ENCODE measurements at regions not wholly inside any gene's neighbourhood (a gene's known extent, or its start where the extent isn't known, plus 50 kb on each side); places are given as distances from the start of the nearest gene placed in this dataset.

DNA sequence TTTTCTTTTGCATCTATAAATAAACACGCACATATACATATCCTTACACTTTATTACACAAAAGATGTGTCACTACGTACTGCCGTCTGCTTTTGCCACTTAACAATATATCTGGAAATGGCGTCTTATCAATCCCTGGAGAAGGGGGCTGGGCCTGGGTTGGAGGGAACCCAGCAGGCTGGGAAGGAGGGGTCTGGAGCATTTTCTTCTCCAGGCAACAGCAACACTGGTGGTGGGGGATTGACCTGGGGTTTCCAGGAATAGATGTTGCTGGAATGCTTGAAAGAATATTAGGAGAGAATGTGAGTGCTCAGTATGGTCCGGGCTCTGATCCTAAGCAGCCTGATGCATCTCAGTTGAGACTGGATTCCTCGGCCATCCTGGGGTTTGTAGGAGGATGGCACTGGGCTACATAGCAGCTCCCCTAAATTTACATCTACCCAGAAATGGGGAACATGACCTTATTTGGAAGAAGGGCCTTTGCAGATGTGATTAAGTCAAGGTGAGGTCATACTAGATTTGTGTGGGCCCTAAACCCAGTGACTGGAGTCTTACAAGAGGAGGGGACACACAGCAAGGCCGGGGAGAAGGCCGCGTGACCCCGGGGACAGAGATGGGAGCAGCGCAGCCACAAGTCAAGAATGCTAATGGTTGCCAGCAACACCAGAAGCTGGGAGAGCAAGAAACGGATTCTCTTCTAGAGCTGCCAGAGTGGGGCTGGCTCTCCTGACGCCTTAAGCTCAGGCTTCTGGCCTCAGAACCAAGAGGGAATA is 98.6 kb downstream of the SIK1 start:
- DNase-seq (peak in 2 of 4 donors; percentile 28 to 62), ATAC-seq (no peak)
- Histone ChIP-seq H3K4me1 (peaks cover 5 to 16% of the 10 kb centered on the region in 2 donors), H3K4me3 (no peak overlapping the region), H3K9me3 (no peaks in the 10 kb centered on the region), H3K27me3 (no peaks in the 10 kb centered on the region), H3K36me3 (no peaks in the 10 kb centered on the region), H3K27ac (no peak overlapping the region)
- intact Hi-C loops (cut with DNase I) = no loop called here
- TF ChIP-seq, protein P1, sequence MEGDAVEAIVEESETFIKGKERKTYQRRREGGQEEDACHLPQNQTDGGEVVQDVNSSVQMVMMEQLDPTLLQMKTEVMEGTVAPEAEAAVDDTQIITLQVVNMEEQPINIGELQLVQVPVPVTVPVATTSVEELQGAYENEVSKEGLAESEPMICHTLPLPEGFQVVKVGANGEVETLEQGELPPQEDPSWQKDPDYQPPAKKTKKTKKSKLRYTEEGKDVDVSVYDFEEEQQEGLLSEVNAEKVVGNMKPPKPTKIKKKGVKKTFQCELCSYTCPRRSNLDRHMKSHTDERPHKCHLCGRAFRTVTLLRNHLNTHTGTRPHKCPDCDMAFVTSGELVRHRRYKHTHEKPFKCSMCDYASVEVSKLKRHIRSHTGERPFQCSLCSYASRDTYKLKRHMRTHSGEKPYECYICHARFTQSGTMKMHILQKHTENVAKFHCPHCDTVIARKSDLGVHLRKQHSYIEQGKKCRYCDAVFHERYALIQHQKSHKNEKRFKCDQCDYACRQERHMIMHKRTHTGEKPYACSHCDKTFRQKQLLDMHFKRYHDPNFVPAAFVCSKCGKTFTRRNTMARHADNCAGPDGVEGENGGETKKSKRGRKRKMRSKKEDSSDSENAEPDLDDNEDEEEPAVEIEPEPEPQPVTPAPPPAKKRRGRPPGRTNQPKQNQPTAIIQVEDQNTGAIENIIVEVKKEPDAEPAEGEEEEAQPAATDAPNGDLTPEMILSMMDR (IDR thresholded peaks at IDR 0.05) = no peak

DNA sequence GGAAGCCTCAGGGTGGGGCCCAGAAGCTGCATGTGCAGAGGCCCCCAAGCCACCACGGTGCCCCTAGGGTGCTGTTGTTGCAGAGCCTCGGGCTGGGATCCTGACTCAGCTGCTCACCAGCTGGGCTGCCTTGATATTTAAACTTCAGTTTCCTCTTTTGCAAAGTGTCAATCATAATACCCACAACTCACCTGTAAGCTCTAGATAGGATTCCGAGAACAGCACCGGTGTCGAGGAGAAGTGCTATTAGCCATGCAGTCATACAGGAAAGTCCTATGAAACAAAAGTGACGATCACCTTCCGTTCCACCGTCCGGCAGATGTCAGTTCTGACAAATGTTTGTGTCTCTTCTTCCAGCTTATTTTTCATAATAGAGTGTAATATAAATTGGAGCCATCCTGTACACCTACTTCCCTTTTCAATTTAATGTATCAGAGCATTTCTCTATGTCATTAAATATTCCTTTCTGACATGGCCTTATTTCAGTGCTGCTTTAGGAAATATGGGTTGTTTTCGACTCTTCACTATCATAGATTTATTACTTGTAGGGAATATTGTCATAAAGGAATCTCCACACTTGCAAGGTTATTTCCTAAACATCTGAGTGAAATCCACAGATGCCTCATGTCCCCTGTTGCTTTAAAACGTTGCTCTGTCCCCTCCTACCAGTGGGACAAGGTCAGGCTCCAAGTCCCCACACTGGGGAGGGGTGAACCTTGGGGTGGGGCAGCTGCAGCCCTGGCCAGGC is 100.8 kb downstream of the SIK1 start:
- ATAC-seq = no peak
- H3K4me1 ChIP-seq = peaks cover 0 to 9% of the 10 kb centered on the region in 2 donors

DNA sequence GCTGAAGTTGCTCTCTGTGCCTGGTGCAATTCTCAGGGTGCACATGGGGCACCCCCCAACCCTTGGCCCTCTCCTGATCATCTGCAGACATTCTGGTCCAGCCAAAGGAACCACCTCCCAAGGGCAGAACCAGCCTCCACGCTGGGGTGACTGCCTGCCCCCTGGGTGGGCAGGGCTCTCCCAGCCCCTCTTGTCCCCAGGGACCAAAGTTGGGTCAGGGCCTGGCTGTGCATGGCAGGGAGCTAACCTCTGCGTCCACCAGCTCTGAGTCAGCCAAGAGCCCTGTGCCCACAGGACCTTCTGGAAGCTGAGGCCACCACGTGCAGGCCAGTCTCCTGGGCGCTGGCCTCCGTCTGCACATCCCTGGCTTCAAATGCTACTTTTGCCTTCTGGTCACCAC is 101.9 kb downstream of the SIK1 start:
- TF ChIP-seq, protein P1 (IDR thresholded peaks at IDR 0.05) = no peak

More for the DNA sequence above, 100.8 kb downstream of the SIK1 start:
- no peaks in the 10 kb centered on the region for H3K27me3 ChIP-seq
- H3K36me3 ChIP-seq = no peaks in the 10 kb centered on the region
- TF ChIP-seq, protein P1 (IDR thresholded peaks at IDR 0.05) = no peak
- DNase-seq = no peak
- H3K27ac ChIP-seq = no peak overlapping the region
- no peaks in the 10 kb centered on the region for H3K9me3 ChIP-seq
- H3K4me3 ChIP-seq = no peak overlapping the region
- intact Hi-C loops (cut with DNase I) = no loop called here

DNA sequence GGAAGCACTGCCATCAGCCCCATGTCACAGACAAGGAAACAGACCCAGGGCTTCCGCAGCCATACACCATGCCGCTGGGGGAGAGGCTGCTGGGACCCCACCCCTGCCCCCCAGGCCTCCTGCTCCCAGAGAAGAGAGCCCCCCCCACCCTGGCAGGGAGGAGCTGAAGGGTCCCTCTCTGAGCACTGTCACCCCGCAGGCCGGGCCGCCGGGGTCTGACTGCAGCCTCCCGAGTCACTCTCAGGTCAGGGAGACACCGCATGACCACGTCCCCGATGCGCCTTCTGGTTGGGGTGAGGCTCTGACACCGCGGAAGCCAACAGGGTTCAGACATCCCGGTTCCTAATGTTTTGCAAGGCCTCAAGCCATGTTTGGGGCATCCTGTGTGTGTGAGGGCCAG is 102.3 kb downstream of the SIK1 start:
- H3K4me1 ChIP-seq = peaks cover 0 to 9% of the 10 kb centered on the region in 2 donors
- TF ChIP-seq, protein P1 (IDR thresholded peaks at IDR 0.05) = no peak
- no peaks in the 10 kb centered on the region for H3K27me3 ChIP-seq
- no peaks in the 10 kb centered on the region for H3K9me3 ChIP-seq
- no peak overlapping the region for H3K27ac ChIP-seq
- no peaks in the 10 kb centered on the region for H3K36me3 ChIP-seq
- intact Hi-C loops (cut with DNase I) = no loop called here
- DNase-seq = peak in 1 of 4 donors; percentile 80
- ATAC-seq = no peak
- H3K4me3 ChIP-seq = no peak overlapping the region

More for the DNA sequence above, 101.9 kb downstream of the SIK1 start:
- H3K9me3 ChIP-seq = no peaks in the 10 kb centered on the region
- peaks cover 0 to 9% of the 10 kb centered on the region in 2 donors for H3K4me1 ChIP-seq
- intact Hi-C loops (cut with DNase I) = no loop called here
- no peaks in the 10 kb centered on the region for H3K27me3 ChIP-seq
- no peaks in the 10 kb centered on the region for H3K36me3 ChIP-seq
- no peak overlapping the region for H3K4me3 ChIP-seq
- H3K27ac ChIP-seq = no peak overlapping the region
- DNase-seq (peak in 1 of 4 donors; percentile 49), ATAC-seq (no peak)

All from left lung (tissue), 4 donors.